D721Med (cell line): ENCODE measurements at regions not wholly inside any gene's neighbourhood (a gene's known extent, or its start where the extent isn't known, plus 50 kb on each side); places are given as distances from the start of the nearest gene placed in this dataset.

Source experiments
- DNase-seq: peaks from one replicate; pipeline ENCODE4 v3.0.0; 2011; ENCODE audit warnings: low spot score; ENCODE audit not compliant: insufficient read length
- FAIRE-seq: peaks from 2 replicates; lab custom pipeline; 2011; peaks lifted over from hg19 to GRCh38; lab: Jason Lieb, UNC
- TF ChIP-seq, protein P1 (sequence below): IDR thresholded peaks from 2 replicates; pipeline ENCODE4 v1.5.1; 2012; ENCODE audit warnings: mild to moderate bottlenecking, control low read depth; ENCODE audit not compliant: insufficient read depth; ENCODE audit errors: missing control alignments

DNA sequence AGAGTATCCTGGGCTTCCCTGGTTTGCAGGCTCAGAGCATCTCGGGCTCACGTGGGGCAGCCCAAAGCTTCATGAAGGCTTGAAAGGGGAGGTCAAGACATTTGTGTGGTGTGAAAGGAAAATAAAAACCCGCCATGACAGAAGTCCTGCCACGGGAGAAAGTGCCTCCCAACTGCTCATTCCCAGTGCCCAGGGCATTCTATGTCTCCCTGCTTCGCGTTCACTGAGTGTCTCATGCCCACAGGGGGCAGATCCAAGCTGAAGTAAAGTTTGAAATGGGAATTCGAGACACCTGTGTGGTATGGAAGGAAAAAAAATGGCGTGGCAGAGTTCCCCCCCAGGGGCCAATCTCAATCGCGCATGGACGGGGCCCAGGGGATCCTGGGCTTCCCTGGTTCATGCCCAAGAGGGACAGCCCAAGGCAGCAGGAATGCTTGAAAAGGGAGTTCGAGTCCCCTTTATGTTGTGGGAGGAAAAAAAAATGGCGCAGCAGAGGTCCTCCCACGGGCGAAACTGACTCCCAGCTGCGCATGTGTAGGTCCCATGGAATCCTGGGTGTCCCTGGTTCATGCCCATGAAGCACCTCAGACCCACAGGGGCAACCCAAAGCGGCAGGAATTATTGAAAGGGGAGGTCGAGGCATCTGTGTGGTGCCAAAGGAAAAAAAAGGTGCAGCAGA, 576.7 kb downstream of the ALG10 start:
- TF ChIP-seq, protein P1, sequence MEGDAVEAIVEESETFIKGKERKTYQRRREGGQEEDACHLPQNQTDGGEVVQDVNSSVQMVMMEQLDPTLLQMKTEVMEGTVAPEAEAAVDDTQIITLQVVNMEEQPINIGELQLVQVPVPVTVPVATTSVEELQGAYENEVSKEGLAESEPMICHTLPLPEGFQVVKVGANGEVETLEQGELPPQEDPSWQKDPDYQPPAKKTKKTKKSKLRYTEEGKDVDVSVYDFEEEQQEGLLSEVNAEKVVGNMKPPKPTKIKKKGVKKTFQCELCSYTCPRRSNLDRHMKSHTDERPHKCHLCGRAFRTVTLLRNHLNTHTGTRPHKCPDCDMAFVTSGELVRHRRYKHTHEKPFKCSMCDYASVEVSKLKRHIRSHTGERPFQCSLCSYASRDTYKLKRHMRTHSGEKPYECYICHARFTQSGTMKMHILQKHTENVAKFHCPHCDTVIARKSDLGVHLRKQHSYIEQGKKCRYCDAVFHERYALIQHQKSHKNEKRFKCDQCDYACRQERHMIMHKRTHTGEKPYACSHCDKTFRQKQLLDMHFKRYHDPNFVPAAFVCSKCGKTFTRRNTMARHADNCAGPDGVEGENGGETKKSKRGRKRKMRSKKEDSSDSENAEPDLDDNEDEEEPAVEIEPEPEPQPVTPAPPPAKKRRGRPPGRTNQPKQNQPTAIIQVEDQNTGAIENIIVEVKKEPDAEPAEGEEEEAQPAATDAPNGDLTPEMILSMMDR = no peak
- FAIRE-seq = no peak
- no peak for DNase-seq

DNA sequence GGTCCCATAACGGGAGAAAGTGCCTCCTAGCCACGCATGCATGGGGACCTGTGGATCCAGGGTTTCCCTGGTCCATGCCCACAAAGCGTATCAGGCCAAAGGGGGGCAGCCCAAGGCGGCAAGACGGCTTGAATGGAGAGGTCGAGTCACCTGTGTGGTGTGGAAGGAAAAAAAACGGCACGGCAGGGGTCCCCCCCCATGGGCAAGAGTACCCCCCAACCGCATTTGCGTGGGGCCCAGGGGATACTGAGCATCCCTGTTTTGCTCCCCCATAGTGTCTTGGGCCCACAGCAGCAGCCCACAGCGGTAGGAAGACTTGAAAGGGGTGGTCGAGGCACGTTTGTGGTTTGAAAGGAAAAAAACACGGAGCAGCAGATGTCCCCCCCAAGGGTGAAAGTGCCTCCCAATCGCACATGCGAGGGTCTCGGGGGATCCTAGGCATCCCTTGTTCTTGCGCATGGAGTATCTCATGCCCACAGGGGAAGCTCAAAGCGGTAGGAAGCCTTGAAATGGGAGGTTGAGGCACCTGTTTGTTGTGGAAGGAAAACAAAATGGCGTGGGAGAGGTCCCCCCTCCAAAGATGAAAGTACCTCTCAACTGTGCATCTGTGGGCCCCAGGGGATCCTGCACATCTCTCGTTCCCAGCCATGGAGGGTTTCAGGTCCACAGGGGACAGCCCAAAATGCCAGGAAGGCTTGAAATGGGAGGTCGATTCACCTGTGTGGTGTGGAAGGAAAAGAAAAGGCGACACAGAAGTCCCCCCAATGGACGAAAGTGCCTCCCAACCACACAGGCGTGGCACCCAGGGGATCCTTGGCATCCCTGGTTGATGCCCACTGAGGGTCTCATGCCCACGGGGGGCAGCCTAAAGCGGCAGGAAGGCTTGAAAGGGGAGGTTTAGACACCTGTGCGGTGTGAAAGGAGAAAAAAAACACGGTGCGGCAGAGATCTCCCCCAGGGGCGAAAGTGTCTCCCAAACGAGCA, 577.5 kb downstream of the ALG10 start:
- TF ChIP-seq, protein P1 = no peak
- FAIRE-seq (no peak), DNase-seq (no peak)

DNA sequence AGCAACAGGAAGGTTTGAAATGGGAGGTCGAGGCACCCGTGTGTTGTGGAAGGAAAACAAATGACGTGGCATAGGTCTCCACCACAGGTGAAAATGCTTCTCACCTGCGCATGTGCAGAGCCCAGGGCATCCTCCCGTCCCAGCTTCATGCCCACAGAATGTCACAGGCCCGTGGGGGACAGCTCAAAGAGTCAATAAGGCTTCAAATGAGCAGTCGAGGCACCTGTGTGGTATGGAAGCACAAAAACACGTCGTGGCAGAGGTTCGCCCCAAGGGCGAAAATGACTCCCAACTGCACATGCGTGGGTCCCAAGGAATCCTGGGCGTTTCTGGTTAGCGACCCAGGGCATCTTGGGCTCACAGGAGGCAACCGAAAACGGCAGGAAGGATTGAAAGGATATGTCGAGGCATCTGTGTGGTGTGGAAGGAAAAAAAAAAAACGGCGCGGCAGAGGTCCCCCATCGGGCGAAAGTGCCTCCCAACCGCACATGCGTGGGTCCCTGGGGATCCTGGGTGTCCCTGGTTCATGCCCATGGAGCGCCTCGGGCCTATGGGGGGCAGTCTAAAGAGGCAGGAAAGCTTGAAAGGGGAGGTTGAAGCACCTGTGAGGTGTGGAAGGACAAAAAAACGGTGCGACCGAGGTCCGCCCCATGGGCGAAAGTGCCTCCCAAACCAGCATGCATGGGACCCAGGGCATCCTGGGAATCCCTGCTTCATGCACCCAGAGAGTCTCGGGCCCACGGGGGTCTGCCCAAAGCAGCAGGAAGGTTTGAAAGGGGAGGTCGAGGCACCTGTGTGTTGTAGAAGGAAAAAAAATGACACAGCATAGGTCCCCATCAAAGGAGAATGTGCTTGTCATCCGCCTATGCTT, 578.5 kb downstream of the ALG10 start:
- FAIRE-seq (no peak), DNase-seq (no peak)
- TF ChIP-seq, protein P1 = no peak

DNA sequence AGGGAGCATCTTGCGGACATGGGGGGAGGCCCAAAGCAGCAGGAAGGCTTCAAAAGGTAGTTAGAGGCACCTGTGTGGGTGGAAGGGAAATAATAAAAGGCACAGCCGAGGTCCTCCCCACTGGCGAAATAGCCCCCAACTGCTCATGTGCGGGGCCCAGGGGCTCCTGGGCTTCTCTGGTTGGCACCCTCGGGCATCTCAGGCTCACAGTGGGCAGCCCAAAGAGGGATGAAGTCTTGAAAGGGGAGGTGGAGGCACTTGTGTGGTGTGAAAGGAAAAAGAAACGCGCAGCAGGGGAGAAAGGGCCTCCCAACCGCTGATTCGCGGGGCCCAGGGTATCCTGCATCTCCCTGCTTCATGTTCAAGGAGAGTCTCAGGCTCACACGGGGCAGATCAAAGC, 579.4 kb downstream of the ALG10 start:
- TF ChIP-seq, protein P1 = no peak
- no peak for DNase-seq
- FAIRE-seq = no peak

DNA sequence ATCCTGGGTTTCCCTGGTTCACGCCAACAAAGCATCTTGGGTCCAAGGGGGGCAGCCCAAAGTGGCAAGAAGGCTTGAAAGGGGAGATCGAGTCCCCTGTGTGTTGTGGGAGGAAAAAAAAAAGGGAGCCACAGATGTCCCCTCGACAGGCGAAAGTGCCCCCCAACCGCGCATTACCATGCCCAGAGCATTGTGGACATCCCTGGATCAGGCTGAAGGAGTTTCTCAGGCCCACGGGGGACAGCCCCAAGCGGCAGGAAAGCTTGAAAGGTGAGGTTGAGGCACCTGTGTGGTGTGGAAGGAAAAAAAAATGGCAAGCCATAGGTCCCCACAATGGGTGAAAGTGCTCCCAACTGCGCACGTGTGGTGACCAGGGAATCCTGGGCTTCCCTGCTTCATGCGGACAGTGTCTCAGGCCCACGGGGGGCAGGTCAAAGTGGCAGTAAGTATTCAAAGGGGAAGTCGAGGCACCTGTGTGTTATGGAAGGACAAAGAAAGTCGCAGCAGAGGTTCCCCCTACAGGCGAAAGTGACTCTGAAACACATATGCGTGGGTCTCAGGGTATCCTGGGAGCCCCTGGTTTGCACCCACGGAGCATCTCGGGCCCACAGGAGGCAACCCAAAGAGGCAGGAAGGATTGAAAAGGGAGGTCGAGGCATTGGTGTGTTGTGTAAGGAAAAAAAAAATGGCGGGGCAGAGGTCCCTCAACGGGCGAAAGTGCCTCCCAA, 580.1 kb downstream of the ALG10 start:
- TF ChIP-seq, protein P1 = no peak
- FAIRE-seq (no peak), DNase-seq (no peak)

DNA sequence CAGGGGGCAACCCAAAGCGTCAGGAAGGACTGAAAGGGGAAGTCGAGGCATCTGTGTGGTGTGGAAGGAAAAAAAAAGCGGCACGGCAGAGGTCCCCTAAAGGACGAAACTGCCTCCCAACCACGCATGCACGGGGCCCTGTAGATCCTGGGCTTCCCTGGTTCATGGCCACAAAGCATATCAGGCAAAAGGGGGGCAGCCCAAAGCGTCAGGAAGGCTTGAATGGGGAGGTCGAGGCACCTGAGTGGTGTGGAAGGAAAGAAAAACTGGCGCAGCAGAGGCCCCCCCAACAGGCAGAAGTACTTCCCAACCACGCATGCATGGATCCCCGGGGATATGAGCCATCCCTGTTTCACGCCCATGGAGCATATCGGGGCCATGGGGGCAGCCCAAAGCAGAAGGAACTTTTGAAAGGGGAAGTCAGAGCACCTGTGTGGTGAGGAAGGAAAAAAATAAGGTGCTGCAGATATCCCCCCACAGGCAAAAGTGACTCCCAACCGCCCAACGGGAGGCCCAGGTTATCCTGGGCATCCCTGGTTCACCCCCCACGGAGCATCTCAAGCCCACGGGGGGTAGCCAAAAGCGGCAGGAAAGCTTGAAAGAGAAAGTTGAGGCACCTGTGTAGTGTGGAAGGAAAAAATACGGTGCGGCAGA, 581.2 kb downstream of the ALG10 start:
- no peak for DNase-seq
- TF ChIP-seq, protein P1 = no peak
- FAIRE-seq = no peak
